Spleen (tissue), 7 donors: ENCODE measurements at regions not wholly inside any gene's neighbourhood (a gene's known extent, or its start where the extent isn't known, plus 50 kb on each side); places are given as distances from the start of the nearest gene placed in this dataset.

Source experiments
- CTCF ChIP-seq, 11 experiments: fragments of 200-600 bp in 7 of 11; fragments of 450-650 bp in 4 of 11; sonication (generic) in 4 of 11; IDR thresholded peaks in 8 of 11; conservative IDR thresholded peaks in 3 of 11; 1 replicate in 7 of 11; 2 replicates in 4 of 11; pipeline versions ENCODE4 v1.4.0 to v1.8.0; 2016 to 2021; ENCODE audit warnings: antibody characterized with exemption in 11 of 11, inconsistent platforms in 4 of 11, mild to moderate bottlenecking in 1 of 11
- POLR2A ChIP-seq, 3 donors: fragments of 450-650 bp; IDR thresholded peaks; one replicate each; pipeline ENCODE4 v1.5.1; 2017; ENCODE audit warnings: antibody characterized with exemption in 3 of 3, mild to moderate bottlenecking in 1 of 3
- POLR2AphosphoS5 ChIP-seq, 3 donors: sonication (generic); formaldehyde crosslinking; IDR thresholded peaks; one replicate each; pipeline ENCODE4 v1.5.1; 2017; ENCODE audit warnings: antibody characterized with exemption in 3 of 3
- donor health status: DM: no; HTN: no; CAD: no; lungs with moderate emphysema.
- donor health status: DM: no; HTN: no; CAD: no.
- donor health status: DM: no; HTN: no; CAD: no.

GRCh38 chr13:58187881-58188280, 556.3 kb downstream of the PCDH17 start:
- TF ChIP-seq POLR2AphosphoS5 (IDR thresholded peaks at IDR 0.05) (no peak), CTCF (IDR thresholded peaks at IDR 0.05 in 8 of 11, conservative IDR thresholded peaks at IDR 0.05 in 3 of 11) (no peak), POLR2A (IDR thresholded peaks at IDR 0.05) (no peak)
